ENCODE measurements at regions not wholly inside any gene's neighbourhood (a gene's known extent, or its start where the extent isn't known, plus 50 kb on each side); places are given as distances from the start of the nearest gene placed in this dataset.

DNA sequence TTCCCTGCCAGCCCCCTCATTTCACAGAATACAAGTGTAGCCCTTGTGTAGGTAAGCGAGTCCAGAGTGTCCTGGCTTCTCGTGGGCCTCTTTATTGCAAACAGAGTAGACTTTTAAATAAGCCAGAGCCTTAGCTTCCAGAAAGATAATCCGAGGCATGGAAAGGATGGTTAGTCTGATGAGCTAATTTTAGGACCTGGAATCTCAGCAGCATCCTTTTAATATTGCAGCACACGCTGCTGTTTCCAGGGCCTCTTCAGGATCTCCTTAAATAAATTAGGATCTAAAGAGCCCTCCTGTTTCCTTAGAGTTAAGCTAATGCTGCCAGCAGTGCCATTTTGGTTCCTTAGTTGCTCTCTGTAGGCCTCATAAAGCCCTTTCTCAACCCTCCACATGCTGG lies 99.2 kb downstream of the RFC3 start:
- TF ChIP-seq, protein P1, sequence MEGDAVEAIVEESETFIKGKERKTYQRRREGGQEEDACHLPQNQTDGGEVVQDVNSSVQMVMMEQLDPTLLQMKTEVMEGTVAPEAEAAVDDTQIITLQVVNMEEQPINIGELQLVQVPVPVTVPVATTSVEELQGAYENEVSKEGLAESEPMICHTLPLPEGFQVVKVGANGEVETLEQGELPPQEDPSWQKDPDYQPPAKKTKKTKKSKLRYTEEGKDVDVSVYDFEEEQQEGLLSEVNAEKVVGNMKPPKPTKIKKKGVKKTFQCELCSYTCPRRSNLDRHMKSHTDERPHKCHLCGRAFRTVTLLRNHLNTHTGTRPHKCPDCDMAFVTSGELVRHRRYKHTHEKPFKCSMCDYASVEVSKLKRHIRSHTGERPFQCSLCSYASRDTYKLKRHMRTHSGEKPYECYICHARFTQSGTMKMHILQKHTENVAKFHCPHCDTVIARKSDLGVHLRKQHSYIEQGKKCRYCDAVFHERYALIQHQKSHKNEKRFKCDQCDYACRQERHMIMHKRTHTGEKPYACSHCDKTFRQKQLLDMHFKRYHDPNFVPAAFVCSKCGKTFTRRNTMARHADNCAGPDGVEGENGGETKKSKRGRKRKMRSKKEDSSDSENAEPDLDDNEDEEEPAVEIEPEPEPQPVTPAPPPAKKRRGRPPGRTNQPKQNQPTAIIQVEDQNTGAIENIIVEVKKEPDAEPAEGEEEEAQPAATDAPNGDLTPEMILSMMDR (IDR thresholded peaks at IDR 0.05) = no peak
- no peak for TF ChIP-seq ZFX (IDR thresholded peaks at IDR 0.05; ENCODE audit: borderline replicate concordance)
- no peak overlapping the region for H3K27ac ChIP-seq

DNA sequence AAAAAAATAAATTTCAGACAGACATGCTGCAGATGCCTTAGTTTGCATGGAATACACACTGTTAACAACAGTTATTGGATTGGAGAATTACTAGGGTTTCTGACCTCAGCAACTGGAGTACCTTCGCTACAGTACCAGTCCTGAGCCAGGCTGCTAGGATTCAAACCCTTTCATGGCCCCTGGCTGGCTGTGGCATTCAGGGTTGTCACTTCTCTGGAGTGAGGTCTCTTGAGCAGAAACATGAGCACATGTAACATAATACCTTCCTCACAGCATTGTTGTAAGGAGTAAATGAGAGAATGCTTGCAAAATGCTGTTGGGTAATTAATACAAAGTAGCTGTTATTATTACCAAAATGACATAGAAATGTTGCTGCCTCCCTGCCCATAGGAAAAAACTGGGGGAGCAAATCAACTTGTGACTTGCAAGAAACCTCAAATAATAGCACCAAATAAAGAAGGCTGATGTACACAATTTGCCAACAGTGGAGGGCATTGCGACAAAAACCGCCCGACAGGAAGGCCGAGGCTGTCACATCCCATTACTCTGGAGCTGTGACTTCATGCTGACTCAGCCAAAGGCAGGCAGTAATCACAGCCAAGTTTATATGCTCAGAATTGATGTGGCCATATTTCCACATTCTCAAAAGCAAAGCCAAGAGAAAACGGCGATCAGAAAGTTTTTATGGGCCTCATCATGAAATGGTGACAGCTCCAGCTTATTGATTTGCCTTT lies 100.4 kb downstream of the RFC3 start:
- TF ChIP-seq, protein P1 (IDR thresholded peaks at IDR 0.05) = no peak
- no peak for TF ChIP-seq ZFX (IDR thresholded peaks at IDR 0.05; ENCODE audit: borderline replicate concordance)
- no peak overlapping the region for H3K27ac ChIP-seq

DNA sequence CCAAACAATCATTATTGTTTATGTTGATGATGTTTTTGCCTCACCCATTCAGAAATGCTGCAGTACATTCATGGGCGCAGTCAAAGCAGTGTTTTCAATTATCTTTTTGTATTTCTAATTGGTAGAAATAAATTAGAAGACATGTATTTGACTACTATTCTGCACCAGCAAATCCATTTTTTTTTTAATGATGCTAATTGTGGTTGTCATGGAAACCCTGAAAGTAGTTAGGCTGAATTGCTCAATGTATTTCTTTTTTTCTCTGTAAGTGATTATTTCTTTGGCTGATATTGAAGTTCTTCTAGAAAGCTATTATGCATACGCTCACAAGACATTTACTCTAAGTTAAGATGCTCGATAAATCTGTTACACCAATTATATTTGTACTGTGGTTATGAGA lies 101.2 kb downstream of the RFC3 start:
- no peak overlapping the region for H3K27ac ChIP-seq
- TF ChIP-seq, protein P1 (IDR thresholded peaks at IDR 0.05) = no peak
- TF ChIP-seq ZFX (IDR thresholded peaks at IDR 0.05; ENCODE audit: borderline replicate concordance) = no peak

DNA sequence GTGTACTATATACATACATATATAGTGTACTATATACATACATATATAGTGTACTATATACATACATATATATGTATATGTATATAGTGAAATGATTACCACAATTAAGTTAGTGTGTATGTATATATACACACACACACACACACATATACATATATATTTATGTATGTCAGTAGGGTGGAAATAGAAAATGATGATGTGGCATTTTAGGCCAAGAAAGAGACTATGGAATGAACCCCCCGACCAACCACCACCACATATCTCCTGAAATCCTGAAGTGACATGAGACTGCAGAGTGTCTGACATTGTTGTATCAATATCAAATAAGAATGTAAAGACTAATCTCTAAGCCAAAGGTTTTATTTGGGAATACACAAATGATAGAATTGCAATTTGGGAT lies 107.6 kb downstream of the RFC3 start:
- H3K27ac ChIP-seq = no peak overlapping the region
- TF ChIP-seq, protein P1 (IDR thresholded peaks at IDR 0.05) = no peak
- no peak for TF ChIP-seq ZFX (IDR thresholded peaks at IDR 0.05; ENCODE audit: borderline replicate concordance)

DNA sequence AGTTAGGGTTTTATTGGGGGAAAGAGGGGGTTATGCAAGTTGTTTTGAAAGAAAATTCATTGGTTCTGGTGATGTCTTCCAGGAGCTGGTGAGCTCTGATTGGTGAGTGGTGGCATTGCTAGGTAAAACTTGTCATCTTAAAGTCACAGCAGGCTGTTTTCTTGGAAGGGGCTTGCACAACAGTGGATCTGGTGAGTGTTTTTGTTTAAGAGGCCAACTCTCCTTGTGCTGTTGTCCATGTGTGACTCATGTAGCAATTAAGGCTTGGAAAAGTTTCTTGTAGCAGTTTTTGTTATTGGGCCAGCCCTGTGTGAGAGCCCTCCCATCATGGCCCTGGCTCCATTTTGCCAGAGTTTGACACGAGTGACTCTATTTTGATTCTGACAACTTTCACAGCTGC lies 109.4 kb downstream of the RFC3 start:
- H3K27ac ChIP-seq = no peak overlapping the region
- TF ChIP-seq ZFX (IDR thresholded peaks at IDR 0.05; ENCODE audit: borderline replicate concordance) = no peak
- TF ChIP-seq, protein P1 (IDR thresholded peaks at IDR 0.05) = no peak

DNA sequence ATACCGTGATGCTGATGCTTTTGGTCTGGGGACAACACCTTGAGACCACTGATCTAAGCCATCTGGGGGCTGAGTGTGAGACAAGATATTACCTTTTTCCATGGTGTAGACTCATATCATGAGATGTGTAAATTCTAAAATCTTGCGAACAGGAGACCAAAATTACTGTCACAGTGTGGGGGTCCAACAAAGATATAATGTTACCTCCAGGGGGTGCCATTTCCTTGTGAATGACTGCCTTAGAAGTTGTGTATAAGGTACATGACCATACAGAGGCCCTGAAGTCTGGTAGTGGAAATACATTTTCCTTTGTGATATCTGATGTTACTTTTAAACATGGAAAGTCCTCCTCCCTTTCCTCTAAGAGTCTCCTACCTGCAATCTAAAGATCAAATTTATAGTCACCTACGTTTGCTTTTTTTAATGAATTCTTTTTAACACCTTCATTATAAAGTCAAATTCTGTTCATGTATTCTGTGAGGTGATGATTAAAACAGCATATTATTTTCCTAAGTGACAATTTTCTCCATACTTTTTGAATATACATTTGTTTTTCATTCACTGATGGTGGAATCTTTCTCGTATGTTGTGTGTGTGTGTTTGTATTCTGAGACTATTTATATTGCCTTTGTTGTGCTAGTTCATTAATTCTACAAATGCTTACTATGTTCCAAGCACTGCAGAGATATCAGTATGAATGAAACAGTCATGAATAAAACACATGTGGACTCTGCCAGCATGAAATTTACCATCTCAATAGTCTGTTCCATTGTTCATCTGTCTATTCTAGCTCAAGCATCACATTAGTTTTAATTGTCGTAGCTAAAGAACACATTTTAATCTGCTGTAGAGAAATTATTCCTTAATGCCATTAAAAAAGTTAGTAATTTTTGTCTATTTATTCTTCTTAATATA lies 113.7 kb downstream of the RFC3 start:
- TF ChIP-seq, protein P1 (IDR thresholded peaks at IDR 0.05) = peak; percentile 61
- TF ChIP-seq ZFX (IDR thresholded peaks at IDR 0.05; ENCODE audit: borderline replicate concordance) = no peak
- no peak overlapping the region for H3K27ac ChIP-seq

Data from 22Rv1 (cell line).